ENCODE measurements at regions not wholly inside any gene's neighbourhood (a gene's known extent, or its start where the extent isn't known, plus 50 kb on each side); places are given as distances from the start of the nearest gene placed in this dataset.

DNA sequence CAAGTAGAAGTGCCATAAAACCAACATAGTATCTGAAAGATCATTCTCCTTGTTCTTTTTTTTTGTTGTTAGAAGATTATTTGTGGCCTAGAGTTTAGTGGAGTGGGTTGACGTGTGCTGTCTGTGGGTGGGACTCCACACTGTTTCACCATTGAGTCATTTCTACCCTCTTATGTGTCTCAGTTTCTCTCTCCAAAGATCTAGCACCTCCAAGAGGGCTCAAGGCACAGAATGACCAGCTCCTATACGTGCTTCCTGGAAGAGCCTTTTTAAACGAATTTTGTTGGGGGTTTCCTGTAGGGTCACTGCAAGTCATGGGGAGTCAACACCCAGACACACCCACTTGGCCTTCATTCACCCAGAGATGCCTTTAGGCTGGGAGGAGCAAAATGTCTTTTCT is 150.1 kb downstream of the KLF8 start:
- H3K9me3 ChIP-seq: no peaks in the 10 kb centered on the region
- no peak overlapping the region for H3K4me3 ChIP-seq
- no peak overlapping the region for H3K27ac ChIP-seq
- 26 to 48% methylated on average over 3 of the region's 3 CpGs for WGBS, 2 donors
- intact Hi-C loops (cut with DNase I): no loop called here
- TF ChIP-seq EP300 (IDR thresholded peaks at IDR 0.05): no peak
- TF ChIP-seq POLR2A (IDR thresholded peaks at IDR 0.05): no peak
- TF ChIP-seq POLR2AphosphoS5 (IDR thresholded peaks at IDR 0.05): no peak
- no peak for TF ChIP-seq CTCF (IDR thresholded peaks at IDR 0.05)
- DNase-seq: no peak
- no peaks in the 10 kb centered on the region for H3K27me3 ChIP-seq
- H3K4me1 ChIP-seq: no peaks in the 10 kb centered on the region
- no peaks in the 10 kb centered on the region for H3K36me3 ChIP-seq

GRCh38 chrX:56385336-56385735 is 153.2 kb downstream of the KLF8 start:
- DNase-seq: no peak
- 53 to 76% methylated on average over 1 of the region's 1 CpG for WGBS, 2 donors
- H3K4me1 ChIP-seq: no peaks in the 10 kb centered on the region
- TF ChIP-seq EP300 (IDR thresholded peaks at IDR 0.05): no peak
- no peak for TF ChIP-seq POLR2A (IDR thresholded peaks at IDR 0.05)
- TF ChIP-seq CTCF (IDR thresholded peaks at IDR 0.05): no peak
- no peak for TF ChIP-seq POLR2AphosphoS5 (IDR thresholded peaks at IDR 0.05)
- no peaks in the 10 kb centered on the region for H3K27me3 ChIP-seq
- no peaks in the 10 kb centered on the region for H3K36me3 ChIP-seq
- intact Hi-C loops (cut with DNase I): no loop called here
- H3K27ac ChIP-seq: no peak overlapping the region
- H3K9me3 ChIP-seq: no peaks in the 10 kb centered on the region
- no peak overlapping the region for H3K4me3 ChIP-seq

DNA sequence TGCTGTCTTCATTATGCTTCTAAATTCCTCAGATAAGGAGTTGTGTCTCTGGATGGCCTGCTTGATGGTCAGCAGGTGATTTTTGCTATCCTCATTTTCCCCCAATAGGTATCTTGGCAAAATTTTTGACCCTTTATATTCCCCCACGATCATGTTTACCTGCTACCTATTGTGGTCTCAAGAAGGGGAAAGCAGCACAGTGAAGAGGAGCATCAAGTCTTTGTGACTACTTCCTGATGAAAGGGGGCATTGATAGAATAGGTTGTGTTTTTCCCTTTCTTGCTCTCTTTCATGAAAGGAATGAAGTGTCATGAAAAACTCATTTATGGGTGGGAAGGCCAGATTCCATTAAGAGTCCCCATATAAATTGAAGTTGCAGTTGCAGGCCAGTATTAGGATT is 153.8 kb downstream of the KLF8 start:
- Histone ChIP-seq H3K4me1 (no peaks in the 10 kb centered on the region), H3K36me3 (no peaks in the 10 kb centered on the region), H3K27me3 (no peaks in the 10 kb centered on the region), H3K27ac (no peak overlapping the region), H3K4me3 (no peak overlapping the region), H3K9me3 (no peaks in the 10 kb centered on the region)
- TF ChIP-seq EP300 (IDR thresholded peaks at IDR 0.05) (no peak), CTCF (IDR thresholded peaks at IDR 0.05) (no peak), POLR2A (IDR thresholded peaks at IDR 0.05) (no peak), POLR2AphosphoS5 (IDR thresholded peaks at IDR 0.05) (no peak)
- 52 to 85% methylated on average over 1 of the region's 1 CpG for WGBS, 2 donors
- intact Hi-C loops (cut with DNase I): no loop called here
- DNase-seq: no peak

GRCh38 chrX:56397636-56398035 is 165.5 kb downstream of the KLF8 start:
- H3K27me3 ChIP-seq: no peaks in the 10 kb centered on the region
- H3K27ac ChIP-seq: no peak overlapping the region
- no peaks in the 10 kb centered on the region for H3K9me3 ChIP-seq
- DNase-seq: no peak
- no peak for TF ChIP-seq EP300 (IDR thresholded peaks at IDR 0.05)
- no peak for TF ChIP-seq CTCF (IDR thresholded peaks at IDR 0.05)
- no peak for TF ChIP-seq POLR2A (IDR thresholded peaks at IDR 0.05)
- TF ChIP-seq POLR2AphosphoS5 (IDR thresholded peaks at IDR 0.05): no peak
- H3K36me3 ChIP-seq: no peaks in the 10 kb centered on the region
- no peaks in the 10 kb centered on the region for H3K4me1 ChIP-seq
- no peak overlapping the region for H3K4me3 ChIP-seq
- intact Hi-C loops (cut with DNase I): no loop called here
- 79 to 86% methylated on average over 1 of the region's 1 CpG for WGBS, 2 donors

DNA sequence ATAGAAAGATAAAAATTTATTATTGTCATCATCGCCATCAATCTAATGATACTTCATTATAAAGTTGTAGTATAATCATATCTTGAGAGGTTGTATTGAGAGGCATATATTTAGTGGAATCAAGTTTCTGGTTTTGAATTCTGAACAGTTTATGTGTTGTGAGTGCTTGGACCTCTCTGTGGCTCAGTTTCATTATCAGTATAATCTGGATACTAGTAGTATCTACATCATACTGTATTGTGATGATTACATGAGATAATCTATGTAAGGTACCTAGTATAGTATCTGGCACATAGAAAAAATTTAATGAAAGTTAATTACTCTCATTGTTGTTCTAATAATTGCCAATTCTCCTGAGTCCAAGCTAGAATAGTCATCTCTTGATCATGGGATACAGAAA is 161.2 kb upstream of the UBQLN2 start:
- Histone ChIP-seq H3K36me3 (no peaks in the 10 kb centered on the region), H3K9me3 (no peaks in the 10 kb centered on the region), H3K4me1 (no peaks in the 10 kb centered on the region), H3K27ac (no peak overlapping the region), H3K27me3 (no peaks in the 10 kb centered on the region), H3K4me3 (no peak overlapping the region)
- 93 to 97% methylated on average over 1 of the region's 1 CpG for WGBS, 2 donors
- TF ChIP-seq EP300 (IDR thresholded peaks at IDR 0.05) (no peak), POLR2AphosphoS5 (IDR thresholded peaks at IDR 0.05) (no peak), CTCF (IDR thresholded peaks at IDR 0.05) (no peak), POLR2A (IDR thresholded peaks at IDR 0.05) (no peak)
- intact Hi-C loops (cut with DNase I): no loop called here
- no peak for DNase-seq
